ENCODE measurements at regions not wholly inside any gene's neighbourhood (a gene's known extent, or its start where the extent isn't known, plus 50 kb on each side); places are given as distances from the start of the nearest gene placed in this dataset.
"Not testable (repeated sequence)": the region's sequence is repeated elsewhere in the genome, so short reads cannot be mapped to it uniquely, and the experiment has no call there.

DNA sequence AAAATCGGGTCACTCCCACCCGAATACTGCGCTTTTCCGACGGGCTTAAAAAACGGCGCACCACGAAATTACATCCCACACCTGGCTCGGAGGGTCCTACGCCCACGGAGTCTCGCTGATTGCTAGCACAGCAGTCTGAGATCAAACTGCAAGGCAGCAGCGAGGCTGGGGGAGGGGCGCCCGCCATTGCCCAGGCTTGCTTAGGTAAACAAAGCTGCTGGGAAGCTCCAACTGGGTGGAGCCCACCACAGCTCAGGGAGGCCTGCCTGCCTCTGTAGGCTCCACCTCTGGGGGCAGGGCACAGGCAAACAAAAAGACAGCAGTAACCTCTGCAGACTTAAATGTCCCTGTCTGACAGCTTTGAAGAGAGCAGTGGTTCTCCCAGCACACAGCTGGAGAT is 325.7 kb upstream of the PIK3R1 start:
- H3K27ac Mint-ChIP-seq; POLR2A ChIA-PET; CTCF ChIA-PET; ATAC-seq; H3K27me3 Mint-ChIP-seq (ENCODE audit: low read depth): not testable (repeated sequence)
- TF ChIP-seq, protein P1, sequence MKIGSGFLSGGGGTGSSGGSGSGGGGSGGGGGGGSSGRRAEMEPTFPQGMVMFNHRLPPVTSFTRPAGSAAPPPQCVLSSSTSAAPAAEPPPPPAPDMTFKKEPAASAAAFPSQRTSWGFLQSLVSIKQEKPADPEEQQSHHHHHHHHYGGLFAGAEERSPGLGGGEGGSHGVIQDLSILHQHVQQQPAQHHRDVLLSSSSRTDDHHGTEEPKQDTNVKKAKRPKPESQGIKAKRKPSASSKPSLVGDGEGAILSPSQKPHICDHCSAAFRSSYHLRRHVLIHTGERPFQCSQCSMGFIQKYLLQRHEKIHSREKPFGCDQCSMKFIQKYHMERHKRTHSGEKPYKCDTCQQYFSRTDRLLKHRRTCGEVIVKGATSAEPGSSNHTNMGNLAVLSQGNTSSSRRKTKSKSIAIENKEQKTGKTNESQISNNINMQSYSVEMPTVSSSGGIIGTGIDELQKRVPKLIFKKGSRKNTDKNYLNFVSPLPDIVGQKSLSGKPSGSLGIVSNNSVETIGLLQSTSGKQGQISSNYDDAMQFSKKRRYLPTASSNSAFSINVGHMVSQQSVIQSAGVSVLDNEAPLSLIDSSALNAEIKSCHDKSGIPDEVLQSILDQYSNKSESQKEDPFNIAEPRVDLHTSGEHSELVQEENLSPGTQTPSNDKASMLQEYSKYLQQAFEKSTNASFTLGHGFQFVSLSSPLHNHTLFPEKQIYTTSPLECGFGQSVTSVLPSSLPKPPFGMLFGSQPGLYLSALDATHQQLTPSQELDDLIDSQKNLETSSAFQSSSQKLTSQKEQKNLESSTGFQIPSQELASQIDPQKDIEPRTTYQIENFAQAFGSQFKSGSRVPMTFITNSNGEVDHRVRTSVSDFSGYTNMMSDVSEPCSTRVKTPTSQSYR (CRISPR knock-in tag; IDR thresholded peaks at IDR 0.05) = peak; percentile 45; the same call in 1 of the 2 replicates
- peak; percentile 53; the same call in 1 of the 2 replicates for TF ChIP-seq FOXK1 (CRISPR knock-in tag; IDR thresholded peaks at IDR 0.05)
- Mint-ChIP-seq H3K4me3 (peak overlapping the region; percentile 47; the same call in 1 of the 2 replicates), H3K4me1 (peaks cover 13% of the 10 kb centered on the region), H3K36me3 (peaks cover 14% of the 10 kb centered on the region), H3K9me3 (peaks cover 23% of the 10 kb centered on the region)
- DNase-seq (ENCODE audit: low spot score) = peak; percentile 42

DNA sequence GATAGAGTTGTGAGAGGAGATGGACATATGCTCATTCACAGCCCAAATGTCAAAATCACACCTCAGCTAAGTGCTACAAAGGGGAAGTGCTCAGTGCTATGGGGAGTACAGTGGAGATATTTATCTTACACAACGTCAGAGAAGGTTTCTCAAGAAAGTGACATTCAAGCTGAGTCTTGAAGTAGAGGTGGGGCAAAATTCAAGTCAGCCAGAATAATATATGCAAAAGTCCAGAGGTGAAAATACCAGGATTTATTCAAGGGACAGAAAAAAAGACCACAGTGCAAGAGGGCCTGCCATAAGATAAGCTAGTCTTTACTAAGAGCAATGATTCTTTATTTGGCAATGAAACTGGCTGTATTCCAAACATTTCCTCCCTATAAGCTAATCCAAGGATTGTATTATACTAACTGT is 327.8 kb upstream of the PIK3R1 start:
- ATAC-seq (no peak), DNase-seq (ENCODE audit: low spot score) (no peak)
- Mint-ChIP-seq H3K4me3 (no peak overlapping the region), H3K4me1 (peaks cover 13% of the 10 kb centered on the region), H3K36me3 (peaks cover 14% of the 10 kb centered on the region), H3K9me3 (peaks cover 23% of the 10 kb centered on the region), H3K27me3 (ENCODE audit: low read depth) (peaks cover 4% of the 10 kb centered on the region), H3K27ac (no peak overlapping the region)
- TF ChIP-seq HMGA2 (CRISPR knock-in tag; IDR thresholded peaks at IDR 0.05) (no peak), MXD4 (CRISPR knock-in tag; IDR thresholded peaks at IDR 0.05; ENCODE audit: borderline replicate concordance) (no peak), ZNF138 (CRISPR knock-in tag; conservative IDR thresholded peaks at IDR 0.05) (no peak), SOX15 (CRISPR knock-in tag; IDR thresholded peaks at IDR 0.05) (no peak), ZNF219 (CRISPR knock-in tag; IDR thresholded peaks at IDR 0.05; ENCODE audit: borderline replicate concordance) (no peak), GTF2I (CRISPR knock-in tag; conservative IDR thresholded peaks at IDR 0.05) (no peak)
- TF ChIP-seq, protein P2, sequence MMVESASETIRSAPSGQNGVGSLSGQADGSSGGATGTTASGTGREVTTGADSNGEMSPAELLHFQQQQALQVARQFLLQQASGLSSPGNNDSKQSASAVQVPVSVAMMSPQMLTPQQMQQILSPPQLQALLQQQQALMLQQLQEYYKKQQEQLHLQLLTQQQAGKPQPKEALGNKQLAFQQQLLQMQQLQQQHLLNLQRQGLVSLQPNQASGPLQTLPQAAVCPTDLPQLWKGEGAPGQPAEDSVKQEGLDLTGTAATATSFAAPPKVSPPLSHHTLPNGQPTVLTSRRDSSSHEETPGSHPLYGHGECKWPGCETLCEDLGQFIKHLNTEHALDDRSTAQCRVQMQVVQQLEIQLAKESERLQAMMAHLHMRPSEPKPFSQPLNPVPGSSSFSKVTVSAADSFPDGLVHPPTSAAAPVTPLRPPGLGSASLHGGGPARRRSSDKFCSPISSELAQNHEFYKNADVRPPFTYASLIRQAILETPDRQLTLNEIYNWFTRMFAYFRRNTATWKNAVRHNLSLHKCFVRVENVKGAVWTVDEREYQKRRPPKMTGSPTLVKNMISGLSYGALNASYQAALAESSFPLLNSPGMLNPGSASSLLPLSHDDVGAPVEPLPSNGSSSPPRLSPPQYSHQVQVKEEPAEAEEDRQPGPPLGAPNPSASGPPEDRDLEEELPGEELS (CRISPR knock-in tag; IDR thresholded peaks at IDR 0.05) = no peak
- TF ChIP-seq, protein P3, sequence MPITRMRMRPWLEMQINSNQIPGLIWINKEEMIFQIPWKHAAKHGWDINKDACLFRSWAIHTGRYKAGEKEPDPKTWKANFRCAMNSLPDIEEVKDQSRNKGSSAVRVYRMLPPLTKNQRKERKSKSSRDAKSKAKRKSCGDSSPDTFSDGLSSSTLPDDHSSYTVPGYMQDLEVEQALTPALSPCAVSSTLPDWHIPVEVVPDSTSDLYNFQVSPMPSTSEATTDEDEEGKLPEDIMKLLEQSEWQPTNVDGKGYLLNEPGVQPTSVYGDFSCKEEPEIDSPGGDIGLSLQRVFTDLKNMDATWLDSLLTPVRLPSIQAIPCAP (CRISPR knock-in tag; IDR thresholded peaks at IDR 0.05) = no peak
- ChIA-PET POLR2A (no interaction called here), CTCF (no interaction called here)

DNA sequence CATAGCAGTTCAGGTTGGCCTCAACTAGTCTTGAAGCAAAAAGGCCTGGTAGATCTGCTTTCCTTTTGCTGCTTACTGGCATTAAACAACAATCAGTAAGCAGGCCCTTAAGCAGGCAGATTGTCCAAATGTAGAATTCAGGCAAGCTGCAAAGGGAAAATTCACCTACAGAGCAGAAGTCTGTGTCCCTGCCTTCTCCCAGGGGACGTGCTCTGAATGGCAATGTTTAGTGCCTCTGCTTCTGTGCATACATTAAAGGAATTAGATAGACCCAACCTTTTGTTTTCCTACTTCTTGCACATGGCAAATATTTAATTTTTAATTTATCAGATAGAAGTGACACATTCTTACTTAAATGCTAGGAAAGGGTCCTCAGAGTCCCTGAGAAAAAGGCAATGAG is 328.8 kb upstream of the PIK3R1 start:
- H3K27me3 Mint-ChIP-seq (ENCODE audit: low read depth) = peaks cover 4% of the 10 kb centered on the region
- DNase-seq (ENCODE audit: low spot score) (no peak), ATAC-seq (no peak)
- ChIA-PET CTCF (no interaction called here), POLR2A (no interaction called here)
- H3K27ac Mint-ChIP-seq = no peak overlapping the region
- H3K4me1 Mint-ChIP-seq = peaks cover 13% of the 10 kb centered on the region
- no peak overlapping the region for H3K4me3 Mint-ChIP-seq
- peaks cover 19% of the 10 kb centered on the region for H3K9me3 Mint-ChIP-seq
- peaks cover 11% of the 10 kb centered on the region for H3K36me3 Mint-ChIP-seq
- TF ChIP-seq, protein P4, sequence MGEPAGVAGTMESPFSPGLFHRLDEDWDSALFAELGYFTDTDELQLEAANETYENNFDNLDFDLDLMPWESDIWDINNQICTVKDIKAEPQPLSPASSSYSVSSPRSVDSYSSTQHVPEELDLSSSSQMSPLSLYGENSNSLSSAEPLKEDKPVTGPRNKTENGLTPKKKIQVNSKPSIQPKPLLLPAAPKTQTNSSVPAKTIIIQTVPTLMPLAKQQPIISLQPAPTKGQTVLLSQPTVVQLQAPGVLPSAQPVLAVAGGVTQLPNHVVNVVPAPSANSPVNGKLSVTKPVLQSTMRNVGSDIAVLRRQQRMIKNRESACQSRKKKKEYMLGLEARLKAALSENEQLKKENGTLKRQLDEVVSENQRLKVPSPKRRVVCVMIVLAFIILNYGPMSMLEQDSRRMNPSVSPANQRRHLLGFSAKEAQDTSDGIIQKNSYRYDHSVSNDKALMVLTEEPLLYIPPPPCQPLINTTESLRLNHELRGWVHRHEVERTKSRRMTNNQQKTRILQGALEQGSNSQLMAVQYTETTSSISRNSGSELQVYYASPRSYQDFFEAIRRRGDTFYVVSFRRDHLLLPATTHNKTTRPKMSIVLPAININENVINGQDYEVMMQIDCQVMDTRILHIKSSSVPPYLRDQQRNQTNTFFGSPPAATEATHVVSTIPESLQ (CRISPR knock-in tag; IDR thresholded peaks at IDR 0.05) = no peak
- TF ChIP-seq NFYB (CRISPR knock-in tag; conservative IDR thresholded peaks at IDR 0.05; ENCODE audit: low read depth) (no peak), ELF4 (CRISPR knock-in tag; IDR thresholded peaks at IDR 0.05; ENCODE audit: low read depth) (no peak), TEAD4 (CRISPR knock-in tag; IDR thresholded peaks at IDR 0.05) (no peak), ZNF263 (CRISPR knock-in tag; IDR thresholded peaks at IDR 0.05; ENCODE audit: low read depth) (no peak), NFATC4 (CRISPR knock-in tag; IDR thresholded peaks at IDR 0.05) (no peak), ZNF219 (CRISPR knock-in tag; IDR thresholded peaks at IDR 0.05; ENCODE audit: borderline replicate concordance) (no peak), CREM (CRISPR knock-in tag; IDR thresholded peaks at IDR 0.05) (no peak), MXD4 (CRISPR knock-in tag; IDR thresholded peaks at IDR 0.05; ENCODE audit: borderline replicate concordance) (no peak)
- TF ChIP-seq, protein P5, sequence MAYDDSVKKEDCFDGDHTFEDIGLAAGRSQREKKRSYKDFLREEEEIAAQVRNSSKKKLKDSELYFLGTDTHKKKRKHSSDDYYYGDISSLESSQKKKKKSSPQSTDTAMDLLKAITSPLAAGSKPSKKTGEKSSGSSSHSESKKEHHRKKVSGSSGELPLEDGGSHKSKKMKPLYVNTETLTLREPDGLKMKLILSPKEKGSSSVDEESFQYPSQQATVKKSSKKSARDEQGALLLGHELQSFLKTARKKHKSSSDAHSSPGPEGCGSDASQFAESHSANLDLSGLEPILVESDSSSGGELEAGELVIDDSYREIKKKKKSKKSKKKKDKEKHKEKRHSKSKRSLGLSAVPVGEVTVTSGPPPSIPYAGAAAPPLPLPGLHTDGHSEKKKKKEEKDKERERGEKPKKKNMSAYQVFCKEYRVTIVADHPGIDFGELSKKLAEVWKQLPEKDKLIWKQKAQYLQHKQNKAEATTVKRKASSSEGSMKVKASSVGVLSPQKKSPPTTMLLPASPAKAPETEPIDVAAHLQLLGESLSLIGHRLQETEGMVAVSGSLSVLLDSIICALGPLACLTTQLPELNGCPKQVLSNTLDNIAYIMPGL (CRISPR knock-in tag; IDR thresholded peaks at IDR 0.05) = no peak
- TF ChIP-seq, protein P6, sequence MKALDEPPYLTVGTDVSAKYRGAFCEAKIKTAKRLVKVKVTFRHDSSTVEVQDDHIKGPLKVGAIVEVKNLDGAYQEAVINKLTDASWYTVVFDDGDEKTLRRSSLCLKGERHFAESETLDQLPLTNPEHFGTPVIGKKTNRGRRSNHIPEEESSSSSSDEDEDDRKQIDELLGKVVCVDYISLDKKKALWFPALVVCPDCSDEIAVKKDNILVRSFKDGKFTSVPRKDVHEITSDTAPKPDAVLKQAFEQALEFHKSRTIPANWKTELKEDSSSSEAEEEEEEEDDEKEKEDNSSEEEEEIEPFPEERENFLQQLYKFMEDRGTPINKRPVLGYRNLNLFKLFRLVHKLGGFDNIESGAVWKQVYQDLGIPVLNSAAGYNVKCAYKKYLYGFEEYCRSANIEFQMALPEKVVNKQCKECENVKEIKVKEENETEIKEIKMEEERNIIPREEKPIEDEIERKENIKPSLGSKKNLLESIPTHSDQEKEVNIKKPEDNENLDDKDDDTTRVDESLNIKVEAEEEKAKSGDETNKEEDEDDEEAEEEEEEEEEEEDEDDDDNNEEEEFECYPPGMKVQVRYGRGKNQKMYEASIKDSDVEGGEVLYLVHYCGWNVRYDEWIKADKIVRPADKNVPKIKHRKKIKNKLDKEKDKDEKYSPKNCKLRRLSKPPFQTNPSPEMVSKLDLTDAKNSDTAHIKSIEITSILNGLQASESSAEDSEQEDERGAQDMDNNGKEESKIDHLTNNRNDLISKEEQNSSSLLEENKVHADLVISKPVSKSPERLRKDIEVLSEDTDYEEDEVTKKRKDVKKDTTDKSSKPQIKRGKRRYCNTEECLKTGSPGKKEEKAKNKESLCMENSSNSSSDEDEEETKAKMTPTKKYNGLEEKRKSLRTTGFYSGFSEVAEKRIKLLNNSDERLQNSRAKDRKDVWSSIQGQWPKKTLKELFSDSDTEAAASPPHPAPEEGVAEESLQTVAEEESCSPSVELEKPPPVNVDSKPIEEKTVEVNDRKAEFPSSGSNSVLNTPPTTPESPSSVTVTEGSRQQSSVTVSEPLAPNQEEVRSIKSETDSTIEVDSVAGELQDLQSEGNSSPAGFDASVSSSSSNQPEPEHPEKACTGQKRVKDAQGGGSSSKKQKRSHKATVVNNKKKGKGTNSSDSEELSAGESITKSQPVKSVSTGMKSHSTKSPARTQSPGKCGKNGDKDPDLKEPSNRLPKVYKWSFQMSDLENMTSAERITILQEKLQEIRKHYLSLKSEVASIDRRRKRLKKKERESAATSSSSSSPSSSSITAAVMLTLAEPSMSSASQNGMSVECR (CRISPR knock-in tag; IDR thresholded peaks at IDR 0.05; ENCODE audit: borderline replicate concordance) = no peak

Measured in WTC11 (cell line).